Inferior parietal cortex (tissue), 1 donor: ENCODE measurements at regions not wholly inside any gene's neighbourhood (a gene's known extent, or its start where the extent isn't known, plus 50 kb on each side); places are given as distances from the start of the nearest gene placed in this dataset.

ENCODE experiments used
- DNase-seq: peaks from one replicate; pipeline ENCODE4 v3.0.0-alpha.2; 2016; ENCODE audit errors: extremely low spot score

GRCh38 chrX:110430293-110431076 lies 71.8 kb downstream of the RTL9 start:
- DNase-seq: no peak

GRCh38 chrX:110432091-110432905 lies 73.7 kb downstream of the RTL9 start:
- no peak for DNase-seq

GRCh38 chrX:110432906-110433215 lies 74.2 kb downstream of the RTL9 start:
- DNase-seq: no peak

- no peak for DNase-seq
Measured at GRCh38 chrX:110435196-110435595, 76.5 kb downstream of the RTL9 start.

DNA sequence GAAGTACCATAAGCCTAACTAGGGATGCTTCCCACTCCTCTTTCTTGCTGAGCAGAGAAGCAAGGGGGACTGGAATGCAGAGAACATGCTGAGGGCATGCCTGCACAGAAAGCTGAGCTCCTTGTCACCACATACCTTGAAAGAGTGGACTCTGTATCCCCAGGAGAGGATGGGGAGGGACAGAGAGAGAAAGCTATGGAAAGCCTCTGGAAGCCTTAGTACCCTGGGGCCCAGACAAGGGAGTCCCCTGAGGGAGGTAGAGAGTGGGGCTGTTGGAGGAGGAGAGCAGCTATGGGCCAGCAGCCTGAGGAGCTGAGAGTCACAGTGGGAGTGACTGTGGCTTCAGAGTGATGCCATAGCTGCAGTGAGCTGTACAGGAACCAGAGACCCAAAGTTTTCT lies 77.9 kb downstream of the RTL9 start:
- no peak for DNase-seq

DNA sequence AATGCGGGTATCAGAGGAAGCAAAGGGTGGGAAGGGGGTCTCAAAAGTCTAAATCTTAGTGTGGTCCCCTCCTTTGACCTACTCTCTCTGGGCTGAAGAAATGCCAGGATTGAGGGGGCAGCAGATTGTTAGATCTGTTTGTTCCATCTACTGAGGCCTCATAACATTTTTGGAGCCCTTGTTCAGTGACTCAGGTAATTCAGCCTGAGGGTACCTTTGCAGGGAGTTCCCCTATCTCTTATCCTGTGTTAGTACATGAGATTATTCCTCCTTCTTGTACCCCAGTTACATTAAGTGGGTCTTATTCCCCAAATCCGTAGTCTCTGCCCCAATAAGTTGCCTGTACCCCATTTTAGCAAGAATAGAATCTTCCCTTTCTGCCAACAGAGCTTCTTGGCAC lies 79.0 kb downstream of the RTL9 start:
- no peak for DNase-seq

- no peak for DNase-seq
Measured at GRCh38 chrX:110440016-110440805, 81.6 kb downstream of the RTL9 start.

DNA sequence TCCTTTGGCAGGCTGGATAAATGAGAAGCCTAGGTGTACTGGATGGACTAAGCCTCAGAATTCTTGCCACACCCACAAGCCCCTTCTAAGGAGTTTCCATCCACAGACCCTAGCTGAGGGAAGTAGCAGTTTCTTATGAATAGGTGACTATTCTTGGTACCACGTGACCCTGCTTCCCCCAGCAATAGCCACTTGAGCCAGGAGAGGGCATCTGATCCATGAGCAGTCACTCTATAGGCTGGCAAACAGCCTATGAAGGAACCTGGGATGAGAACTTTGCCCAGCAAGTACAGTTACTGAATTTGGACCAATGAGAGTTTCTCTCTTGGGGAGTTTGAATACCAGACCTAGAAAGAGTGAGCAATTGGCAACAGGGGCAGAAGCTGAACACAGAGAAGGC lies 84.0 kb downstream of the RTL9 start:
- no peak for DNase-seq

GRCh38 chrX:110444996-110445395 lies 86.3 kb downstream of the RTL9 start:
- DNase-seq: no peak

DNA sequence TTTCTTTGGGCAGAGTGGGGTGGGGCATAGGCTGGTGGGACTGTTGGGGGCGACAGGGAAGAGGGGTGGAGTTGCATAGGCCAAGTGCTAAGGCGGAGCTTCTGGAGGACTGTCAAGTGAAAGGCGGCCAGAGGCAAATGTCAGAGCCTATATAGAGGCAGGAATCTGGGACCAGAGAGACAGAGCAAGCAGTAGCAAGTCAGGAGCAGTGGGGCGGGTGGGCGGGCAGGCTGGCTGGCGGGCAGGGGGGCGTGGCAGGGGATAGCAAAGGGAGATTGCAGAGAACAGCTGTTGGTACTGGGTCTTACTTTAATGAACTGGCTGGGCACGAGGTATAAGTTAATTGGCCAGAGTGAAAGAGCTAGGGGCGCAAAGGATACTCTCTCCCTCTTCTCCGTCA lies 89.8 kb downstream of the RTL9 start:
- no peak for DNase-seq

DNA sequence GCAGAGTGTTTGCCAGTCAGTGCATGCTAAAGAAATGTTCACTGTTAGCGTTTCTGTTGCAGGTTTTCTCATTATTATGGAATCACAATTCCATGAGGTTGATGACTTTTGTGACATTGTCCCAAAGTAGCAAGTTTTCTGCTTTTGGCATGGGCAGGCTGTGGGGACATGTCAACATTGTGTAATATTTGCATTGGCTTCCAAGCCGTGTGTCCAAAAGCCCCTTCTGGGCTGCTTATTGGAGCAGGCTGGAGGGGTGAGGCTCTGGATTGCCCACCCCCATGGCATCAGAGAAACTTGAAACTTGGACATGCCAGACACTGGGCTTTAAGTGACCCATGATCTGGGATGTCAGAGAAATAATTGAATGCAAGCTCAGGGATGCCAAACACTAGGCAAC lies 90.7 kb downstream of the RTL9 start:
- DNase-seq: no peak

DNA sequence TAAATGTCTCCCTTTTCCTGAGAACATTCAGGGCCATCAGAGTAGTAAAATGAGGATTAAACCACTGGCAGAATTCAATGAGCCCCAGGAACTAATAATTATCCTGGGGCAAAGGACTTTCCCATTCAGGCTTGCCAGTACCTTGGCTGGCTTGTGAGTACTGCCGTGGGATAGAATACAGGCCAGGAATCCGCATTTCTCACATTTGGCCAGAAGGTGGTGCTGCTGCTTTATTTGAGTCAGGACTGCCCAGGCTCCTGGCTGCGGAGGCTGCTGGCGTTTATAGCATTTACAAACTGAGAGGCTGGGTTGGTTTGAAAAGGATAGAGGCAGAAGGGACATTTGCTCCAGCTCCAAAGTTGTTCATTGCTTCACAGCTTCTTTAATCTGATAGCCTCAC lies 91.4 kb downstream of the RTL9 start:
- peak; percentile 88 for DNase-seq

- no peak for DNase-seq
Measured at GRCh38 chrX:110454336-110454735, 95.7 kb downstream of the RTL9 start.

GRCh38 chrX:110462957-110463356 lies 104.3 kb downstream of the RTL9 start:
- no peak for DNase-seq

GRCh38 chrX:110466790-110467189 lies 108.1 kb downstream of the RTL9 start:
- no peak for DNase-seq

- DNase-seq: no peak
Measured at GRCh38 chrX:110472265-110472664, 113.6 kb downstream of the RTL9 start.

DNA sequence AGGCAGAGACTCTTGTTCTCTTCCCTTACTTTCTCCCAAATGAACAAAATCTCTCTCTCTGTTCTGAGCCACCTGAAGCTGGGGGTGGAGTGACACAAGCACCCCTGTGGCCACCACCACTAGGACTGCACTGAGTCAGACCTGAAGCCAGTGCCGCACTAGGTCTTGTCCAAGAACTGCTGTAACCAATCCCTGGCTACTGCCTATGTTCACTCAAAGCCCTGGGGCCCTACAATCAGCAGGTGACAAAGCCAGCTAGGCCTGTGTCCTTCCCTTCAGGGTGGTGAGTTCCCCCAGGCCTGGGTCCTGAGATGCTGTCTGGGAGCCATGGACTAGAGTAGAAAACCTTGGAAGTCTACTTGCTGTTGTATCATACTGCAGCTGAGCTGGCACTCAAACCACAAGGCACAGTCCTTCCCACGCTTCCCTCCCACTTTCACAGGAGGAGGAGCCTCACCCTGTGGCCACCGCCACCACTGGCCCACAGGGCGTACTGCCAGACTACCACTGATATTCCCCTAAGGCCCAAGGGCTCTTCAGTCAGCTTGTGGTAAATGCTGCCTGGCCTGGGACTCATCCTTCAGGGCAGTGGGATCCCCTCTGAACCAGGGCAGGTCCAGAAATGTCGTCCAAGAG lies 119.1 kb downstream of the RTL9 start:
- DNase-seq: no peak

GRCh38 chrX:110491846-110492620 lies 133.4 kb downstream of the RTL9 start:
- no peak for DNase-seq

GRCh38 chrX:110504947-110505346 lies 146.3 kb downstream of the RTL9 start:
- no peak for DNase-seq

DNA sequence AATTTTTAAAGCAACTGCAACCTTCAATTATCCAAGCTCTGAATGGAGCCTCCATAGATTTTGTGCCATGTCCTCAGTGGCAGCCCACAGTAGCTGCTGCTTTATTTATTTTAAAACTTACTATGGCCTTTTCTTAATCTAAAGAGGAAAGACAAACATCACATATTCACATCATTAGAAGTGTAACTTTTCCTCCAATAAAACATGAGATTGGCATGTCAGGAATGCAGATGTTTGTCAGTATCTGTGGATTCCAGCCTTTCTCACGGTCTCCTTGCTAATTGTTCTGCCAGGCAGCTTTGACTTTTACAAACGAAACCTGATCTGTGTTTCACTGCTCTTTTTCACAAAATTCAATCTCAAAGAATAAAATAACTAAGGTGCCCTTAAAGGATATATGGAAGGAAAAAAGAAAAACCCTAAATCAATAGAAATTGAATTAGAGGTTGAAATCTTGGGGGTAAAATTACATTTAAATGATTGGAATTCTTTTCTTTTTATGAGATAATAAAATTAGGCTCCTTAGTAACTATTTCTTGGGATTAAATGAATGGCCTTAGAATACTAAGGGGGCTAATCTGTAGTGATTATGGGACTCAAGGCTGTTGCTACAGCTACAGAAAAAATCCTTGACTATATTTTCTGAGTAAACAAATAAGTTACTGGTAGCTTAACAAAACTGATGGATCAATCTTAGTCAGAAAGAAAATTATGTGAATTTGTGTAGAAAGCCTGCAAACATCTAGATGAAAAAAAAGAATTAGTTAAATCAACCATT lies 151.3 kb downstream of the RTL9 start:
- DNase-seq: no peak

DNA sequence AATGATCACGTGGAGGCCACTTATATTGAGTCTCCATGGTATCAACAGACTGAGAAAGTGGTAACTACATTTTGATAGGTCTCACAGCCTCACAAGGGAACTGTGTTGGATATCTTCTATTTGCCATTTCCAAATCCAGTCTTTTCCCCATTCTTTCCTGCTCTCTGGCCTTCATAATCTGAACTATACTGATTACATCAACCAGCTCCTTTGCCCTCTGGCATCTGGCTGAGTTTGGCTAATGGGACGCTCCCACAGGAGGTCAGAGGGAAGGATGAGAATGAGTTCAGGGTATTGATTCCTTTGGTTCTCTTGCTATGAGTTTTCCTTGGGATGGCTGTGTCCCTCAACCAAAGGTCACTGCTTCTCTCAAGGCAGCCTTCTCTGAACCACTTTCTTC lies 152.6 kb downstream of the RTL9 start:
- DNase-seq: no peak
